Fibroblast of lung (primary cell): ENCODE measurements at regions not wholly inside any gene's neighbourhood (a gene's known extent, or its start where the extent isn't known, plus 50 kb on each side); places are given as distances from the start of the nearest gene placed in this dataset.

Experiments used
- EZH2 ChIP-seq: IDR thresholded peaks from 2 replicates; pipeline ENCODE4 v1.5.1; 2012; ENCODE audit warnings: low read length, control low read depth, mild to moderate bottlenecking; ENCODE audit errors: missing control alignments
- TF ChIP-seq, protein P1 (sequence below), 2 donors: IDR thresholded peaks in 1 of 2; conservative IDR thresholded peaks in 1 of 2; 1 replicate in 1 of 2; 2 replicates in 1 of 2; pipeline ENCODE4 v1.5.1; 2011 to 2012; ENCODE audit warnings: low read length in 2 of 2, control low read depth in 1 of 2, inconsistent platforms in 1 of 2, low read depth in 1 of 2, mild to moderate bottlenecking in 1 of 2

DNA sequence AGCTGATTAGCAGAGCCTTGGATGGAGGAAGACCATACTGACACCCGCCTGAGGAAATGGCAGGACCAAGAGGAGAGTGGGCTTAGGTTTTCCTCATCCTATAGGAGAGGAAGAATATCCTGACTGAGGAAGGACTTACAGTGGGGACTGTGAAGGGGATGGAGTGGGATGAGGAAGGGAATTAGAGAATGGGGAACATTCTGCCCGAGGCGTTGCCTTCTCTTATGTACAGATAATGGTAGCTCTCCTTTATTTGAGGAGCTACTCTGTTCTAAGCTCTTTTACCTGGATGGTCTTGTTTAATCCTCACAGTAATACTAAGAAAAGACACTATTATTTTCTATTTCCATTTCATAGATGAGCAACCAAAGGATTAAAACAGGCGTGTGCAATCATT lies 56.0 kb downstream of the OLFML3 start:
- TF ChIP-seq, protein P1, sequence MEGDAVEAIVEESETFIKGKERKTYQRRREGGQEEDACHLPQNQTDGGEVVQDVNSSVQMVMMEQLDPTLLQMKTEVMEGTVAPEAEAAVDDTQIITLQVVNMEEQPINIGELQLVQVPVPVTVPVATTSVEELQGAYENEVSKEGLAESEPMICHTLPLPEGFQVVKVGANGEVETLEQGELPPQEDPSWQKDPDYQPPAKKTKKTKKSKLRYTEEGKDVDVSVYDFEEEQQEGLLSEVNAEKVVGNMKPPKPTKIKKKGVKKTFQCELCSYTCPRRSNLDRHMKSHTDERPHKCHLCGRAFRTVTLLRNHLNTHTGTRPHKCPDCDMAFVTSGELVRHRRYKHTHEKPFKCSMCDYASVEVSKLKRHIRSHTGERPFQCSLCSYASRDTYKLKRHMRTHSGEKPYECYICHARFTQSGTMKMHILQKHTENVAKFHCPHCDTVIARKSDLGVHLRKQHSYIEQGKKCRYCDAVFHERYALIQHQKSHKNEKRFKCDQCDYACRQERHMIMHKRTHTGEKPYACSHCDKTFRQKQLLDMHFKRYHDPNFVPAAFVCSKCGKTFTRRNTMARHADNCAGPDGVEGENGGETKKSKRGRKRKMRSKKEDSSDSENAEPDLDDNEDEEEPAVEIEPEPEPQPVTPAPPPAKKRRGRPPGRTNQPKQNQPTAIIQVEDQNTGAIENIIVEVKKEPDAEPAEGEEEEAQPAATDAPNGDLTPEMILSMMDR (conservative IDR thresholded peaks at IDR 0.05 in 1 of 2, IDR thresholded peaks at IDR 0.05 in 1 of 2; ENCODE audit: low read depth in 1 of 2, low read length in 2 of 2): no peak
- no peak for TF ChIP-seq EZH2
